Transverse colon (tissue), 4 donors: ENCODE measurements at regions not wholly inside any gene's neighbourhood (a gene's known extent, or its start where the extent isn't known, plus 50 kb on each side); places are given as distances from the start of the nearest gene placed in this dataset.
A peak's percentile ranks its signal among the peaks of the same experiment; 100 is the strongest.

Source experiments
- DNase-seq: peaks from one replicate; pipeline ENCODE4 v3.0.0-alpha.2; 2019
- H3K27ac ChIP-seq, 4 donors: fragments of 200-600 bp; sonication (generic); 2 replicates each; pipeline ENCODE4 v1.5.1; 2016 to 2018; ENCODE audit warnings: inconsistent platforms in 4 of 4
- H3K27me3 ChIP-seq: fragments of 200-600 bp; sonication (generic); 2 replicates; pipeline ENCODE4 v1.5.1; 2017; ENCODE audit warnings: inconsistent platforms
- H3K36me3 ChIP-seq, 4 donors: fragments of 200-600 bp; sonication (generic); 2 replicates each; pipeline ENCODE4 v1.5.1; 2017 to 2019; ENCODE audit warnings: inconsistent platforms in 4 of 4
- H3K4me1 ChIP-seq, 4 donors: fragments of 200-600 bp; sonication (generic); 2 replicates each; pipeline ENCODE4 v1.5.1; 2017 to 2020; ENCODE audit warnings: inconsistent platforms in 4 of 4
- H3K4me3 ChIP-seq, 4 donors: fragments of 200-600 bp; sonication (generic); 1 replicate in 1 of 4; 2 replicates in 3 of 4; pipeline versions ENCODE4 v1.5.1 to v1.6.1; 2017 to 2019; ENCODE audit warnings: inconsistent platforms in 4 of 4
- H3K9me3 ChIP-seq, 2 donors: fragments of 200-600 bp; sonication (generic); 2 replicates each; pipeline ENCODE4 v1.5.1; 2017 to 2019; ENCODE audit warnings: inconsistent platforms in 2 of 2
- EP300 ChIP-seq: sonication (generic); formaldehyde crosslinking; IDR thresholded peaks from one replicate; pipeline ENCODE4 v1.6.1; 2017; ENCODE audit warnings: antibody characterized with exemption, low read depth
- POLR2A ChIP-seq: fragments of 450-650 bp; IDR thresholded peaks from one replicate; pipeline ENCODE4 v1.6.1; 2016; ENCODE audit warnings: antibody characterized with exemption, mild to moderate bottlenecking, moderate library complexity
- POLR2AphosphoS5 ChIP-seq, 3 donors: sonication (generic); formaldehyde crosslinking; IDR thresholded peaks; one replicate each; pipeline ENCODE4 v1.6.1; 2016; ENCODE audit warnings: antibody characterized with exemption in 3 of 3
- WGBS, 2 donors: methylation state at CpG; one replicate each; pipeline ENCODE4 v1.1.5; 2018; ENCODE audit warnings: low coverage in 1 of 2; 5-methylcytosine and 5-hydroxymethylcytosine counted together
- in situ Hi-C, 4 donors: fragments of 200-750 bp; cut with MboI; loops; one replicate each; pipeline versions ENCODE4 v1.15.0 to v1.15.1; 2017; ENCODE audit warnings: low sequenced_read_pairs in 3 of 4, low pct_ligation_motif_present in 1 of 4, low pct_unique_long_range_greater_than_20kb in 1 of 4
- intact Hi-C: fragments of 100-400 bp; cut with DNase I; formaldehyde crosslinking; loops from one replicate; pipeline ENCODE4 v1.15.1; 2023; ENCODE audit warnings: low total_unique reads
- TF ChIP-seq, protein P1 (sequence below), 5 experiments: fragments of 200-600 bp in 3 of 5; fragments of 450-650 bp in 2 of 5; sonication (generic) in 3 of 5; IDR thresholded peaks; 1 replicate in 2 of 5; 2 replicates in 3 of 5; pipeline ENCODE4 v1.5.1; 2016 to 2017; ENCODE audit warnings: antibody characterized with exemption in 5 of 5, inconsistent platforms in 3 of 5, mild to moderate bottlenecking in 2 of 5, moderate library complexity in 1 of 5

DNA sequence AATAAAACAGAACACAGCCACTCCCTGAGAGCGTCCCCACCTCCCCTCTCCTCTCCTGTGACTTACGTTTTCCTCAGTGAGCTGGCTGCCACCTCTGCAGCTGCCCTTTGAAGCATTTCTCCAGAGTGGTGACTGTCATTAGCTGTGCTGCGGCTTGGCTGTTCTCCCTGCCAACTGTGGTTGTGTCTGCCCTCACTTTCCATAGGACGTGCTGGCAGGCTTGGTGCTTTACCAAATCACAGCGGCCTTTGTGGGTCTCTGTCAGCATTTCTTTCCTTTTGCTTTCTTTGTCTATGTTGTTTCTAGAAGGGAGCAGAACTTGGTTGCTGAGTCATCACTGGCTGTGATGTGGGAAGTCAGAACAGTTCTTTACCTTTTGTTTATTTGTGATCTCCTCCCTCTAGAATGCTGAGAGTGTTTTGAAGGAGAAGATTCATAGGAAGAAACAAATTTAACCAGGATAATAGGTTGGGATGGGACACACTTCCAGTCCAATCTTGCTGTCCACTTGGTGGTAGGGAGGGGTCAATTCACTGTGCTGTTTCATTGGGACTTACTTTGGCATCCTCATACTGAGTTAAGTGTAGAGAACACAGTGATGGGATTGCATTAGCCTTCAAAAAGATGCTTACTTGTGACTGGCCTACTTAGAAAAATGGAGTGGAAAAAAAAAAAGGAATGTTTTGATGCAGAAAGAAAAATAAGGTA, 88.2 kb downstream of the TMX1 start:
- H3K36me3 ChIP-seq: no peaks in the 10 kb centered on the region
- intact Hi-C loops (no loop called here), in situ Hi-C loops (no loop called here)
- peaks cover 0 to 19% (median 4%) of the 10 kb centered on the region in 4 donors for H3K4me1 ChIP-seq
- H3K27me3 ChIP-seq: no peaks in the 10 kb centered on the region
- TF ChIP-seq POLR2A: no peak
- TF ChIP-seq EP300: no peak
- TF ChIP-seq, protein P1, sequence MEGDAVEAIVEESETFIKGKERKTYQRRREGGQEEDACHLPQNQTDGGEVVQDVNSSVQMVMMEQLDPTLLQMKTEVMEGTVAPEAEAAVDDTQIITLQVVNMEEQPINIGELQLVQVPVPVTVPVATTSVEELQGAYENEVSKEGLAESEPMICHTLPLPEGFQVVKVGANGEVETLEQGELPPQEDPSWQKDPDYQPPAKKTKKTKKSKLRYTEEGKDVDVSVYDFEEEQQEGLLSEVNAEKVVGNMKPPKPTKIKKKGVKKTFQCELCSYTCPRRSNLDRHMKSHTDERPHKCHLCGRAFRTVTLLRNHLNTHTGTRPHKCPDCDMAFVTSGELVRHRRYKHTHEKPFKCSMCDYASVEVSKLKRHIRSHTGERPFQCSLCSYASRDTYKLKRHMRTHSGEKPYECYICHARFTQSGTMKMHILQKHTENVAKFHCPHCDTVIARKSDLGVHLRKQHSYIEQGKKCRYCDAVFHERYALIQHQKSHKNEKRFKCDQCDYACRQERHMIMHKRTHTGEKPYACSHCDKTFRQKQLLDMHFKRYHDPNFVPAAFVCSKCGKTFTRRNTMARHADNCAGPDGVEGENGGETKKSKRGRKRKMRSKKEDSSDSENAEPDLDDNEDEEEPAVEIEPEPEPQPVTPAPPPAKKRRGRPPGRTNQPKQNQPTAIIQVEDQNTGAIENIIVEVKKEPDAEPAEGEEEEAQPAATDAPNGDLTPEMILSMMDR (IDR thresholded peaks at IDR 0.05): no peak
- TF ChIP-seq POLR2AphosphoS5 (IDR thresholded peaks at IDR 0.05): no peak
- H3K9me3 ChIP-seq: no peaks in the 10 kb centered on the region
- H3K27ac ChIP-seq: peak overlapping the region; percentile 30 to 61 (median 55)
- H3K4me3 ChIP-seq: no peak overlapping the region
- DNase-seq: no peak
- WGBS, 2 donors: 39% methylated on average over 5 of the region's 5 CpGs; no CpG with 5 or more reads in 1 of the 2 donors

DNA sequence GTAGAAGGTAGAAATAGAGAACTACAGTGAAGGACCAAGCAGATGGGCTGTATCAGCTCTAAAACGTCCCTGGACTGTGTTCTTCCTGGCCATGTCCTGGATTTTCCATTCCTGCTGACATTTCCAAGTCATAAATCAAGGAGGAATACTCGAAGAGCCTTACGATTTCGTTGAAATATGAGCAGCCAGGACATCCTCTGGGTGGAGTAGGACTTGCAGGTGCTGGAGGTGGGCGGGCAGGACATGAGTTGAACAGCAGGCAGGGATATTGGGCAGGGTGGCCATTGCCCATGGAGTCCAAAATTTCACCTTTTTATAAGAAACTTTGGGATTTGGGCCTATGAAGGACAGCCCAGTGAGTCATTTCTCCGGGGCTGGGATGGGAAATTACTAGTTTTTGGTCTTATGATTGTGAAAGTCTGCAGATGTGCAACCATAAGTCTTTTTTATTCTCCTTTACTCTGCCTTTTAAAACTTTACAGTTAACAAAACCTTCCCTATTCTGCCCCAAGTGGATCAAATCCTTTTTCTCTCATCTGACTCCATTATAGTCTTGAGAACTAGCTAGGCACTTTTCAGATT, 88.8 kb downstream of the TMX1 start:
- H3K36me3 ChIP-seq: no peaks in the 10 kb centered on the region
- DNase-seq: no peak
- peaks cover 0 to 24% (median 6%) of the 10 kb centered on the region in 4 donors for H3K4me1 ChIP-seq
- no peak overlapping the region for H3K4me3 ChIP-seq
- intact Hi-C loops: no loop called here
- peak; percentile 13 to 64 (median 49) for TF ChIP-seq POLR2AphosphoS5 (IDR thresholded peaks at IDR 0.05)
- no peak for TF ChIP-seq POLR2A
- in situ Hi-C loops: no loop called here
- no peaks in the 10 kb centered on the region for H3K9me3 ChIP-seq
- no peaks in the 10 kb centered on the region for H3K27me3 ChIP-seq
- 53% methylated on average over 6 of the region's 6 CpGs; no CpG with 5 or more reads in 1 of the 2 donors for WGBS, 2 donors
- H3K27ac ChIP-seq: peak overlapping the region; percentile 30 to 61 (median 55)

DNA sequence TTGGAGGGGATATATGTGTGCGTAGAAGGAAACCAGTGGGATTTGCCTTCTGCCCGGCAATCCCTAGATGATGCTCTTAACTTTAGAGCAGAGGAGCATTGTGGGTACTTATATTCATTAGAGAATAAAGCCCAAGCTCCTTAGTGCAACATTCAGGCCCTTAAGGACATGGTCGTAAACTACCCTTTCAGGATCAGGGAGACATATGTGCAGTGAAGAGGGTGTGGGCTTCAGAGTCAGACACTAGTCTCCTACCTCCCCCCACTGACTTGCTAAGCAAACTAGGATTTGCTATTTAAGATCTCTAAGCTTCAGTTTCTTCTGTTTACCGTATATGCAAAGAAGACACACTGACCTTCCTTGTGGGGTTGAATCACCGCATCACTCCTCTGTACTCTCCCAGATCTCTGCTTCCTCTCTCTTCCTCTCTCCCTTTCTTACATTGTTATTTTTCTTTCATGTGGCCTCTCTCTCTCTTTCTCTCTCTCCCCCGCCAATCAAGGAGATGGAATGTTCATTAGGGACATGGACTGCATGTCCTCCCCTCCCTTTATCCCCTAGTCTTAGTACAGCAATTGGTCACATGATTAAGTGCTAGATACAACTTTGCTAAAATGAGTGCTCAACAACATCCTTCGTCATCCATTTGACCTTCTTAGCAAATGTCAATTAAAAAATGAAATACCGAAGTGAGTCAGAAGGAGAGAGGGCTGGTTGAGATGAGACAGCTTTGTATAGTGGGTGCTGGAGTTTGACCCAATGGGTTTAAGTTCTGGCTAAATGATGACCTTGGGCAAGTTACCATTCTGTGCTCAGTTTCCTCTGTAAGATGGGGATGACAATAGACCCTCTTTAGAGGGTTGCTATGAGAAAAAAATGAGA, 91.7 kb downstream of the TMX1 start:
- intact Hi-C loops: no loop called here
- Histone ChIP-seq H3K9me3 (no peaks in the 10 kb centered on the region), H3K36me3 (no peaks in the 10 kb centered on the region), H3K27me3 (no peaks in the 10 kb centered on the region), H3K4me3 (no peak overlapping the region), H3K27ac (no peak overlapping the region), H3K4me1 (peaks cover 3 to 43% (median 10%) of the 10 kb centered on the region in 4 donors)
- no peak for DNase-seq
- no peak for TF ChIP-seq POLR2A
- TF ChIP-seq, protein P1 (IDR thresholded peaks at IDR 0.05): no peak
- WGBS, 2 donors: 57 to 69% methylated on average over 5 to 8 of the region's 8 CpGs
- in situ Hi-C loops: no loop called here

DNA sequence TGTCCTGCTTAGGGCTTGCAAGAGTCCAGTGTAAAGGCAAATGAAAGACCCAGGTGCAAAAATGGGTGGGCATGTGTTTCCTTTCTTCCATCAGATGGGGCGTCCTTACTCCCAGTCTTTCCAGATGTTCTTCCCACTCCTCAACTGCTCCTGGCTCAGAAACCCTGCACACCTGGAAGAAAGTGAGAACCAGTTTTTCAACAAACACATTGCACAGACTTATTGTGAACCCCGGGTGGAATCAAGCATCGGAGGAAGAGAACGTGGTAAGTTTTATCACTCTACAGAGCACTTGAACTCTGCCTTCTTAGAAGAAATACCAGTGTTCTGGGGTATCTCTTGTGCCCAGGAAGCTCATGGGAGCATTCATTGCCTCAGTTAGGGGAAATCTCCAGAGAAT, 93.3 kb downstream of the TMX1 start:
- Histone ChIP-seq H3K36me3 (no peaks in the 10 kb centered on the region), H3K9me3 (no peaks in the 10 kb centered on the region), H3K4me3 (no peak overlapping the region), H3K27ac (peak overlapping the region; percentile 53 to 64 (median 59)), H3K4me1 (peaks cover 3 to 35% (median 6%) of the 10 kb centered on the region in 4 donors), H3K27me3 (no peaks in the 10 kb centered on the region)
- no peak for DNase-seq
- in situ Hi-C loops (no loop called here), intact Hi-C loops (no loop called here)
- WGBS, 2 donors: 63 to 82% methylated on average over 2 to 4 of the region's 4 CpGs
- TF ChIP-seq EP300: no peak
- TF ChIP-seq, protein P1 (IDR thresholded peaks at IDR 0.05): no peak
- no peak for TF ChIP-seq POLR2AphosphoS5 (IDR thresholded peaks at IDR 0.05)
- TF ChIP-seq POLR2A: no peak
